GM18517 (cell line): ENCODE measurements at regions not wholly inside any gene's neighbourhood (a gene's known extent, or its start where the extent isn't known, plus 50 kb on each side); places are given as distances from the start of the nearest gene placed in this dataset.

Experiments used
- ATAC-seq: cut with Tn5 transposase; IDR thresholded peaks from one replicate; pipeline ENCODE4 v1.9.1; 2021; ENCODE audit warnings: mild to moderate bottlenecking, moderate library complexity; ENCODE audit not compliant: unreplicated experiment

DNA sequence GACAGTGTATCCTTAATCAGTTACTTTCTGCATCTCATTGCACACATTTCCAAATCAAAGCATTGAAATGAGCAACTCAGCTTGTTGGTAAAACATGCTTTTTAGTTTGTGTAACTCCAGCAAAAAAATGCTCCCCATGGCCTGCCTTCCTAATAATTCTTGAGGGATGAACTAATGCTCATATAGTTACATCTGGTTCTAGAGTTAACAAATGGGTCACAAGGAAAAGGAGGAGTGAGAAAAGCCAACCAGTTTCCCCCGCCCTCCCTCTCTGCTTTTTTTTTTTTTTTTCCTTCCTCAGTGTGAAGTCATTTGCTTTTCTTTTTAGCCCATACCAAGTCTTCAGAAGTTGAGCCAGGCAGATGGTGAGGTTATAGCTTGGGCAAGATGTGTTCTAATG is 231.7 kb downstream of the MTX2 start:
- no peak for ATAC-seq

DNA sequence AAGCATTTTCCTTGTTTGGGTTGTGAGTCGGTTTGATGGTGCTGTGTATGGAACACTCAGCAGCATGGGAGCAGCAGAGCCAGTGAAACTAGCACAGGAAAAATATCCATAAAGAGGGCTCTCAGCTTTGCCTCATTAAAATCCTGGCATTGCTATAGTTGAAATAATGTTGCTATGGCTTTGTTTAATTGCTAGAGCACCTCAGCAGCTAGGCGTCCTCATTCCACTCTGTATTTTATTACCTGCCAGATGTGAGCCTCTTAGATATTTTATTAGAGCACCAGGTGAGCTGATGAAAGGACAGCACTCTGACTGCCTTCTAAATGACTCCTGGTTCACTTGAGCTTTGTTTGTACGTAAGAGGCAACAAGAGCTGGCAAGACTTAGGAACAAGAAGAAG is 232.4 kb downstream of the MTX2 start:
- no peak for ATAC-seq

DNA sequence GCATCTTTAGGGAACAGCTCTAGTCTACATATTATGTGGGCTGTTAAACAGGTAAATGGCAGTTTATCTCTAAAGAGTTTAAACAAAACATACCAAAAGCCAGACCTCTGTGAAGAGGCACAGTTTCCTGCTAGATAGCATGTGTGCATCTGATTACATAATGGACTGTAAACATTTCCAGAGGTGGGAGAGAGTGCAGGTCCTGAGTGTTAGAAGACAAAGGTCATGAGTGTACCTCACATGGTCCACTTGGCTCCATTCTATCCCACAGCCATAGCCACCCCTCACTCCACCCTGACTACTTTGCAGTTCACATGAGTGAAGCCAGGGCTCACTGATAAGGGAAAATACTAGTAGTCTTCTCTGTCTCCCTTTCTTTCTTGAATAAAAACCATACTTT is 233.4 kb downstream of the MTX2 start:
- no peak for ATAC-seq

DNA sequence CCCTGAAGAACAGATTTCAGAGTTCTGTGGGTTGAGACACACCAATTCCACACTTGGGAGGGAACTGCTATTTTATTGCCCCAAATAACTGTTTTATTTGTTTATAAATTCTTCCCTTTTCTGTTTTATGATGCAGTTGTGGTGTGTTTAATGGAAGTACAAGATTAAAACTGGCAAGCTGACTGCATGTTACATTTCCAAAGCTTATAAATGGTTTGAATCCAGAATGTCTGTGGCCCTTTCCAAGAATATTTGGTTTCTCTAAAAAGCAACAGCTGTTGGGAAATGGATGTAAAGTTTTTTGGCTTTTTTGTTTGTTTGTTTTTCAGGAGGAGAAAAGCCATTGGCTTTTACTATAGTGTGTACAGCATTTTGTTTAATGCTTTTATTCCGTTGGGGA is 234.5 kb downstream of the MTX2 start:
- no peak for ATAC-seq

DNA sequence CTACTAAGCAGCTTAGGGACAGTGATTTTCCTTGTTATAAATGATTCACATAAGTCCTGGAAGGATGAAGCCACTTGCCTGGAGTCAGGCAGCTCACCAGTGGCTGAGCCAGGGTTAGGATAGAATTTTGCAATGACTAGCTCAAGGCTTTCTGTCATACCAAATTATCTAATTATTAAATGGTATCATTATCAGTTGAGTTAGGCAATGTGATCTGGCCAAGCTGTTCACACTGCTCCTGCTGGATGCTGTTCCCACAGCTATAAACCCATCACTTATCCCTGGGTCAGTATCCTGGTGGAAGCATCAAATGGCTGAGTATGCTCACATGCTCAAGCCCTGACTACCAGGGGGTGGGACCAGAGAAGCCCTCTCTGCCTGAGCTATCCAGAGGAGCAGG is 235.2 kb downstream of the MTX2 start:
- no peak for ATAC-seq

DNA sequence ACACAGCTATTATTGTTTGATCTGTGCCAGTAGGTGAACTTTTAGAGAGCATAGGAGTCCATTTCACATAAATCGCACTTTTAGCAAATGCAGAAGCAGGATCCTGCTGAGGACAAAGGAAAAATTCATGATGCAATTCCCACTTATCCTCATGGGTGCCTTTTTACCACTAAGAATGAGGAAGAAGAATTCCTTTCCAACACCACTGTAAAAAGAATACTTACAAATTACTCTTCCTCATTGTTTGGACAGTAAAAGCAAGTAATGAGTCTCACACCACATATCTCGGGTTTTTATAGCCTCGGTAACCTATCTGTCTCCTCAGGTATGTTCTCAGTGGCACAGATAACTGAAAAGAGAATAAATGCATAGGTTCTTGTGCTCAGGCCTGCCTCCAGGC is 238.5 kb downstream of the MTX2 start:
- no peak for ATAC-seq

DNA sequence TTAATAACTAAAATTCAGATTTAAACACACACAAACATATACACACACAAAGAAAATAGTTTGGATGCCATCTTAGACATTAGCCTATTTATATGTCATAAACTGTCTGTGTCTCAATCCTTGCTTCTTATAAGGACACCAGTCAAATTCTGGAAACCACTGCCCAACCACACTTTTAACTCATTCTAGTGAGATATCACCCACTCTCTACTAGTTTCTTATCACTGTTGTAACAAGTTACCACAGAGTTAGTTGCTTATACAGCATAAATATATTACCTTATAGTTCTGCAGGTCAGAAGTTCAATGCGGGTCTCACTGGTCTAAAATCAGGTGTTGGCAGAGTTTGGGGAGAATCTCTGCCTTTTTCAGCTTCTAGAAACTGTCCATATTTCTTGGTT is 239.1 kb downstream of the MTX2 start:
- no peak for ATAC-seq

DNA sequence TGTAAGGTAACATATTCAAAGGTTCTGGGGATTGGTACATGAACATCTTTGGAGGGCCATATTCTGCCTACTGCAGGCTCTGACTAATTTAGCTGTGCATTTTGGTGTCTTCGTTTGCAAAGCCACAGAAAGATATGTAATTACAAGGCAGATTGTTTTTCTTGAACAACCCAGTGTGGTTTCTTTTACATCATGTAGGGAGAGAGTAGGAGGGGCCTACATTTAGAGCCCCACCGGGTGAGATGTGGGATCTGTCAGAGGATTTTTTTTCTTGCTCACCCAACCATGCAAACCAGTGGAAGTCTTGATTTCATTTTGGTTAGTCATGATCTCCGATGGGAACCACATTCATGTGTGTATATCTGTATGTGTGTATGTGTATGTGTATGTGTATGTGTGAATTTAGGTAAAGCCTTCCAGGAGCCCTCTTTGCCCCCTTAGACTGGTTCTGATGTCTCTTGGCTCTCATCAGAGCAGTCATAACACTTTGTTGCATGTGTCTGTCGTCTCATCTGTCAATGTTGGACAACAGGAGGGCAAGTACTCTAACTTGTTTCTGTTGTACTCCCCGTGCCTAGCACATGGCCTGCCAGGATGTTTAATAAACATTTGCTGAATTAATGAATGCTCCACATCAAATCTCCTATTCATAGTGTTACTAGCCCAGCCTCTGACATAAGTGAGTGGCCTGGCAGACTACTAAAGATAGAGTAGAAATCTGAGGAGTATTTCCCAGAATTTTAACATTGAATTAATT is 239.9 kb downstream of the MTX2 start:
- no peak for ATAC-seq

DNA sequence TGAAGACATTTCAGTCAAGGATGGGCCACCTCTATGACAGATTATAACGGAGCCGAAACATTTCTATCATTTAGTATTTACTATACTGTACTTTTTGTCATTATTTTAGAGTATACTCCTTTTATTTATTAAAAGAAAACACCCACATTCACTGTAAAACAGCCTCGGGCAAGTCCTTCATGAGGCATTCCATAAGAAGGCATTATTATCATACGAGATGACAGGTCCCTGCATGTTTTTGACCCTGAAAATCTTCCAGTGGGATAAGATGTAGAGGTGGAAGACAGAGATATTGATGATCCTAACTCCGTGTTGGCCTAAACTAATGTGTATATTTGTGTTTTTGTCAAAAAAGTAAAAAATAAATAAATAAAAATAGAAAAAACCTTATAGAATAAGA is 245.0 kb downstream of the MTX2 start:
- no peak for ATAC-seq

DNA sequence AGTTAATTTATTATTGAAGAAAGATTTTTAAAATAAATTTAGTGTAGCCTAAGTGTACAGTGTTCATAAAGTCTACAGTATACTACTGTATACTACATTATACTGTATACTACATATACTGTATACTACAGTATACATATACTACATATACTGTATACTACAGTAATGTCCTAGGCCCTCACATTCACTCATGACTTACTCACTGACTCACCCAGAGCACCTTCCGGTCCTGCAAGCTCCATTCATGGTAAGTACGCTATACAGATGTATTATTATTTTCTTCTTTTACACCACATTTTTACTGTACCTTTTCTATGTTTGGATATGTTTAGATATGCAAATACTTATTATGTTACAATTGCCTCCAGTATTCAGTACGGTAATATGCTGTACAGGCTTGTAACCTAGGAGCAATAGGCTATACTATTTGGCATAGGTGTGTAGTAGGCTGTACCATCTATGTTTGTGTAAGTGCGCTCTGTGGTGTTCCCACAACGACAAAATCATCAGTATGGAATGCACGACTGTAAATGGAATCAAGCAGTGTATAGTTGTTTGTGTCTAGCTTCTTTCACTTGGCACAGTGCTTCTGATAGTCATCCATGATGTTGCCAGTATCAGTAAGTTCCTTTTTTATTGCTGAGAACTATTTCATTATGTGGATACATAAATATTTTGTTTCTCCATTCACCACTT is 245.7 kb downstream of the MTX2 start:
- no peak for ATAC-seq

DNA sequence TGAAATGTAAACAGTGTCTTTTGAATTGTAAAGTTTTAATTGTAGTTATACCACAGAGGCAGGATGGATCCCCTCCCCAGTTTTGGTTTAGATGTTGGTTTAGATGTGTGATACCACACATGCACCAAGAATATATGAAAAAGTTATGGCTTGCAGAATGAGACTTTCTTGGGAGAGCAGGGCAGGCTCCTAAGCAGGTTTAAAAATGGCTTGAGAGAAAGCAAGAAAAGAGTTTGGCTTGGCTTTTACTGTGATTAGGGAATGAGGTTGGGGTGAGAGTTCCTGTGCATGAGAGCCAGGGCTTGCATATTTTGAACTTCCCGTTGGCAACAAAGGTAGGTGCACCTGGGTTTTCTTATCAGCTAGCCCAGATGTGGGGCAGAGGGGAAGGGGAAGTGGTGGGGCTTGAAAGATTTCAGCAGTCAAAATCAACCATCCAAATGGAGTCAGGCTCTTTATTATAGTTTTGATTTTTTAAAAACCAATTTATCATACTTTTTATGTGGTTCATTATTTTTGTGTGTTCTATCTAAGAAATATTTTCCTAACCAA is 246.9 kb downstream of the MTX2 start:
- no peak for ATAC-seq

DNA sequence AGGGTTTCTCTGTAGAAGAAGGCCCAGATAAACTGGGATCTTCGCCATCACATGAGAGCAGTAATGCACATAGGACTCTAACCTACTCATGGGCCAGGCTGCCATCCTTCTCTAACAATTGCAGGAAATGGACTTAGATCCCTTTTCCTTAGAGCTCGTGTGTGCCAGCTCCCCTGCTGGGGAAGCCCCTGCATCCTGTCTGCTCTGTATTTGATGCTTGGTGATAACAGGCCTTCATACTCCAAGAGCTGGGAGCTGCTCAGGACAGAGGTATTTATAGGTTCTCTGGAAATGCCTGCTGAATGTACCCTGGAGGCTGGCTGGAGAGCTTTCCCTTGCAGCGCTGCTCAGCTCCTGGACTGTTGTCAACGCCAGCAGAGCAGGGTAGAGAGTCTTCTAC is 249.6 kb downstream of the MTX2 start:
- ATAC-seq, result no peak

DNA sequence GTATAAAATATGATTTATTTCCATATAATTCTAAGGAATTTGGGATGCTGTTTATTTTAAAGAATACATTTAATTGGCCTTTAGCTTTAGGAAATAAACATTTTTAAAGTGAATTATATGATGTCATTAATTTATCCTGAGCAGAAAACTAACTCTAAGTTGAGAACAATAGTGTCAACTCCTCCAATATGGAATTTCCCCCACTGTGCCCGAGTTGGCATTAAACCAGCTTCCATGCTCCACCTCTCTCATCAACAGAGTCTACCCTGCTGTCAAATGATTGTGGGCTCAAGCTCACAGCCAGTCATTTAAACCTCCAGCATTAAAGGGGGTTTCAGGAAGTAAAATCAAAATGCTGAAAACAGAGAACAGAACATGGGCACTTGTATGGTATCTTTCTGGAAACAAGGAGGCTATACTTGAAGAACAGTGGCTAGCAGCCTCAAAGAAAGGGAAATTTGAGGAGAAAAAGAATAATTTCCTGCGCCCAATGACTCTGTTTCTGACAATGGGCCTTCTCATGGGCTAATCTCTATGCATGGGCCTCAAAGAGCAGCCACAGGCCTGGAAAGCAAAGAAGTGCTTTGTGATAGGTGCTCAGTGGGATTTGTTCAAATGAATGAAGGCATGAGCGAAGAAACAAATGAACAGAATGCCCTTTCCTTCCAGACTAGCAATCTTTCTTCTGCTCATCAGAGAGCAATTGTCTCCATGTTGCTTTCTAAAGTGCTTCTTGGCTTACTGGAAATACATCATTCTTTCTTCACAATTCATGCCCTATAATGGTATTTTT is 252.8 kb downstream of the MTX2 start:
- no peak for ATAC-seq

DNA sequence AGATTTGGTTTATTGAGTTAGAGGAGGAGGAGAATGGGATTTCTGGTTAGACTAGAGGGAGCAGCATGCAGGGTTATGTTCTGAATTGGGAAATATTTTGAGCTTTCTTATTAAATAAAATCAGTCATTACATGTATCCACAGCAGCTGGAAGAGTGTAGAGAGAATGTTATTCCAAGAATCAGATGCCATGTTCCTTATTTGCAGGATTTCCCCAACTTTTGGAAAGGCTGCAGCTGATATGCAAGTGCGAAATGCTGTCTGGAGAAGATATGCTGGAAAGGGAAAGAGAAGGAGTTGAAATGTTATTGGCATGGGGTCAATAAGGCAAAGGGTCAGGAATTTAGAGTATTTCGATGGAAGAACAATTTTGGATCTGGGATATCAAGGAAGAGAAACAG is 255.8 kb downstream of the MTX2 start:
- ATAC-seq, result no peak

DNA sequence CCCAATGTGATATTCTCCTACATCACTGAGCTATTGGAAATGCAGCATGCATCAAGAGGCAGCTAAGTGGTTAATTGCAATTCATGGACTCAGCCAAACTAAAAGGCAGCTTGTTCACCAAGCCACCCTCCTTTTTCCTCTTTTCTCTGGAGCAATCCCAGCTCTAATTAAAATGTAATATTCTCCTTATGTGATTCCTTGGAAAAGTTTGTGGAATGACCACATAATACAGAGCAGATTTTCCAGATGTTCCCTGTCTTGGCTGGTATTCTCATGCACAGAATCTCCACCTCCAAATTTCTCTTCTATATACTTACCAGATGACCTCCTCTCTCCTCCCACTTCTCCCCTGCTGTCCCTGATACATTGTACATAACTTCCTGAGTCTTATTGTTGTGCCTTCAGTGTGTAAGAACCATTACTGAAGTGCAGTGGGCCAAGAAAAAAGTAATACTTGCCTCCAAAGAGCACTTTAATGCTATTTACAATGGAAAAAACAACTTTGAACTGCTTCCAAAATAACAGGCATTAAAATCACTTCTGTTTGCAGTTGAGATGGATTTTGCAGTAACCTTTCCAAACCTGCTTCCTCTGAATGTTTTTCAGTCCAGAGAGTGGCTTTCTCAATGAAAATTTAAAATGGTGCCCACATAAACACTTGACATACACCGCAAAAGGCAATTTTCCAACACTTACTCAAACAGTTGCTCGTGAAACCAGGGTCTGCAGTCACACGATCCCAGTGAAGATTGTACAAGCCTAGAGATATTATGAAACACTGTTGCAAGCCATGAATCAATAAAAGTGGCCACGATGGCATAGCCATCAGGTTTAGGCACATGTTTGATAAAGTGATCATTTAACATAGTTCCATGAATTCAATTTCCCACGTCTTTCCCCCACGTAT is 258.0 kb downstream of the MTX2 start:
- no peak for ATAC-seq

DNA sequence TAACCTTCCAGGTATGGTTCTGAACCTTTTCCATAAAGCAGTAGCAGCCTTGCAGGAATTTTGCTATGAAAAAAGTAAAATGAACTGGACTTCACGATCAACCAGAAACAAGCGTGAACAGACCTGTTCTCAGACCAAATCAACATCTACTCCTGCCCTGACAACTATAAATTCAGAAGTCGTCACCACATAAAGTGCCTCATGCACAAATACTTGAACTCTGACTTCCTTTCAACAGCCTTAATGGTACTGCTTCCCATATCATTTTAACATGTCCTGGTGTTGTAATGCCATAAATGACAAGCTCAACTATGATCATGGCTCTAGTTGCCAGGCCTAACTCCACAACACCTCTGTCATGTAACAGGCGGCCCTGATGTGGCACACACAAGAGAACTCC is 262.4 kb downstream of the MTX2 start:
- ATAC-seq, result no peak

DNA sequence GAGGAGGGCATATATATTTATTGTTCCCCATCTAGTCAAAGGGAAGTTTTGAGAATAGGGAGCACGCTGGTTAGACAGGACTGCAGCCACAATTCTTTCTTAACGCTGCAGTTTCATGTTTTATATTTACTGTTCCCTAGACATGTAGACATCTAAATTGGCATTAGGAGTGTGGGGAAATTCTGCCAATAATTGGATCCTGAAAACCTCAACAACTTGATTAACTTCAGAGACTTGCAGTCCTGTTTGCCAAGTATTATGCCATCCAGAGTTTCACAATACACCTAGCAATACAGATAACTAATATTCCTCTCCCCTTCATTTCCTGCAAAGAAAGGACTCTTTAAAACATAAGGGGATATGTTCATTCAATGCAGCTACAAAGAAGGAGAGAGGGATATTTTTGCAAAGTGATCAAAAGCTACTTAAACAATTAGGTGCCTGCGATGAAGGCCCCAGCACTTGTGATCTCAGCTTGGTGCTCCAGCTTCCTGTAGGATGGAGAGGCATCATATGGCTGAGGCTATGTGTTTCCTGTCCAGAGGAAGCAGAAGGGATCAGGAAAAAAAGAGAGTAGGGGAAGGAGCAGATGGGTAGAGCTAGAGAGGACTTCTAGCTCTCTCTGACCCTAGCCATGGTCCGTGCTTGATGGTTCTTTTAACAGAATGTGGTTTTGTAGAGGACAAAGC is 264.4 kb downstream of the MTX2 start:
- no peak for ATAC-seq

DNA sequence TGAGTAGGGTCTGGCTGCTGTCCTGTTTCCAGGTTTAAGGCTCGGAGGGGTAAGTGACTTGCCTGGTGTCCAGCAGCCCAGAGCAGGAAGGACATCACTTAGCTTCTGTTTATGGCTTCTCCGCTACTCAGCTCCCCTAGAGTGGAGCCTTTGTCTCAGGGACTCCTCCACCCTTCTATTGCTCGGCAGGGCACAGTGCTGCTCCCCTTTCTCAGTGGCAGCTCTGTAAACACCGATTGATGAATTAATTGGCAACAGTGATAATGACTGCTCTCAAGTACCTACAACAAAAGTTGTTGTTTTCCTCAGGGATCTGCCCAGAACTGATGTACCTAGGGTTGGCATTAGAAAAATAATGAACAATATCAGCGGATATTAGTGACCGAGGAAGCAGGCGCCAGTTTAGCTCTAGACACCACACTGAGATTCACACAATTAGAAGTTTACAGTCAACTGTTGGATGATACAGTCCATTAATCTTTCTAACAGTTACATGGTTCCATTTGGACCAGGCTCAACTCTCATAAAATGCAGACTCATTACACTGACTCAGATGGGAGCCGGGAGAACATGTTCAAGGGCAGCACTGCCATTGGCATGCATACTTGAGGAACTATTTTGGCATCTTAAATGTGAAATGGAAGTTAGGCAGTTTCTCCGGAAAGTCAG is 265.7 kb downstream of the MTX2 start:
- ATAC-seq, result no peak

DNA sequence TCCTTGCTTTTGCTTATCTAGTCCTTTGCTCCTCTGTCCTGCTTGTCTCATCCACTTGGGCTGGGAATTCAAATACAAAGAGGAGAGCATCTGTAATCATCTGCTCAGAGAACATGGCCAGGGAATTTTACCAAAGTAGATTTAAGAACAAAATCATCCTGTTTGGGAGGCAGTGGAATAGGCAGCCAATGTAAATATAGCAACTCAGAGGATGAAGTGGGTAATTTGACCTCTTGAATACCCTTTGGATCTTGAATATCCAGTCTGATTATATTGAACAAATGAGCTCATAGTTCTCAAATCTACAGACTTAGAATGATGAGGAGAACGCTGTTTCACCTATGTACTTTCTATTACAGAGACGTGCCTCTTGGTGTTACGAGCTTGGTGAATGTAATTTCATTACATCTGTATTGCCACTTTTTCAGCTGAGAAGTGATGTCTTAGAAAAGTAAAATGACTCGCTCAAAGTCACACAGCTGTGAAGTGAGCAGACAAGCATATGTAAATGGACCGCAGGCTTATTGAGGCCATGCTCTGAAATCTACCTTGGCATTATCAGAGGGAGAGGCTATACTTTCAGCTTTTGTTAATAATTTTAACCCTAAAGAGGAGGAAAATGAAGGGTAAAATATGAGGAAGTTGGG is 266.3 kb downstream of the MTX2 start:
- no peak for ATAC-seq
